ENCODE measurements at regions not wholly inside any gene's neighbourhood (a gene's known extent, or its start where the extent isn't known, plus 50 kb on each side); places are given as distances from the start of the nearest gene placed in this dataset.
"Not testable (repeated sequence)": the region's sequence is repeated elsewhere in the genome, so short reads cannot be mapped to it uniquely, and the experiment has no call there.

GRCh38 chr7:106534271-106534846 is 126.6 kb downstream of the CCDC71L start:
- no peaks in the 10 kb centered on the region for H3K4me1 ChIP-seq (ENCODE audit: control insufficient read depth in 2 of 3, insufficient read depth in 2 of 3, low read depth in 1 of 3, low read length in 3 of 3)
- TF ChIP-seq CTCF (IDR thresholded peaks at IDR 0.05; ENCODE audit: borderline replicate concordance, extremely low read depth, insufficient read depth): no peak
- H3K9me3 ChIP-seq (ENCODE audit: control insufficient read depth in 2 of 3, insufficient read depth in 1 of 3, low read length in 3 of 3): no peaks in the 10 kb centered on the region
- no peak for DNase-seq
- intact Hi-C loops (cut with DNase I): no loop called here
- H3K36me3 ChIP-seq (ENCODE audit: control insufficient read depth in 2 of 3, insufficient read depth in 3 of 3, low read length in 3 of 3): no peaks in the 10 kb centered on the region
- no peak for FAIRE-seq
- H3K4me3 ChIP-seq (ENCODE audit: low read length in 3 of 3): no peak overlapping the region
- H3K27me3 ChIP-seq (ENCODE audit: control insufficient read depth, insufficient read depth, low read length): no peaks in the 10 kb centered on the region
- H3K27ac ChIP-seq (ENCODE audit: low read depth in 2 of 2, low read length in 2 of 2): no peak overlapping the region
- no peak overlapping the region for H3K9ac ChIP-seq (ENCODE audit: low read length in 3 of 3)

GRCh38 chr7:106530183-106530582 is 130.8 kb downstream of the CCDC71L start:
- not testable (repeated sequence) for FAIRE-seq; H3K27me3 ChIP-seq (ENCODE audit: control insufficient read depth, insufficient read depth, low read length)

GRCh38 chr7:106526617-106527016 is 134.3 kb downstream of the CCDC71L start:
- H3K36me3 ChIP-seq (ENCODE audit: control insufficient read depth in 2 of 3, insufficient read depth in 3 of 3, low read length in 3 of 3); H3K27me3 ChIP-seq (ENCODE audit: control insufficient read depth, insufficient read depth, low read length); H3K9ac ChIP-seq (ENCODE audit: low read length in 3 of 3); FAIRE-seq; H3K4me1 ChIP-seq (ENCODE audit: control insufficient read depth in 2 of 3, insufficient read depth in 2 of 3, low read depth in 1 of 3, low read length in 3 of 3); H3K4me3 ChIP-seq (ENCODE audit: low read length in 3 of 3); H3K27ac ChIP-seq (ENCODE audit: low read depth in 2 of 2, low read length in 2 of 2); H3K9me3 ChIP-seq (ENCODE audit: control insufficient read depth in 2 of 3, insufficient read depth in 1 of 3, low read length in 3 of 3); DNase-seq; intact Hi-C loops (cut with DNase I): not testable (repeated sequence)

More at GRCh38 chr7:106530183-106530582, 130.8 kb downstream of the CCDC71L start:
- H3K4me1 ChIP-seq (ENCODE audit: control insufficient read depth in 2 of 3, insufficient read depth in 2 of 3, low read depth in 1 of 3, low read length in 3 of 3); H3K9ac ChIP-seq (ENCODE audit: low read length in 3 of 3); H3K27ac ChIP-seq (ENCODE audit: low read depth in 2 of 2, low read length in 2 of 2); H3K9me3 ChIP-seq (ENCODE audit: control insufficient read depth in 2 of 3, insufficient read depth in 1 of 3, low read length in 3 of 3); DNase-seq; H3K4me3 ChIP-seq (ENCODE audit: low read length in 3 of 3); intact Hi-C loops (cut with DNase I); H3K36me3 ChIP-seq (ENCODE audit: control insufficient read depth in 2 of 3, insufficient read depth in 3 of 3, low read length in 3 of 3): not testable (repeated sequence)

GRCh38 chr7:106524690-106525059 is 136.3 kb downstream of the CCDC71L start:
- no peaks in the 10 kb centered on the region for H3K27me3 ChIP-seq (ENCODE audit: control insufficient read depth, insufficient read depth, low read length)
- TF ChIP-seq CTCF (IDR thresholded peaks at IDR 0.05; ENCODE audit: borderline replicate concordance, extremely low read depth, insufficient read depth): no peak
- no peak overlapping the region for H3K27ac ChIP-seq (ENCODE audit: low read depth in 2 of 2, low read length in 2 of 2)
- no peaks in the 10 kb centered on the region for H3K36me3 ChIP-seq (ENCODE audit: control insufficient read depth in 2 of 3, insufficient read depth in 3 of 3, low read length in 3 of 3)
- FAIRE-seq: no peak
- H3K9me3 ChIP-seq (ENCODE audit: control insufficient read depth in 2 of 3, insufficient read depth in 1 of 3, low read length in 3 of 3): no peaks in the 10 kb centered on the region
- H3K4me1 ChIP-seq (ENCODE audit: control insufficient read depth in 2 of 3, insufficient read depth in 2 of 3, low read depth in 1 of 3, low read length in 3 of 3): no peaks in the 10 kb centered on the region
- H3K4me3 ChIP-seq (ENCODE audit: low read length in 3 of 3): no peak overlapping the region
- intact Hi-C loops (cut with DNase I): no loop called here
- H3K9ac ChIP-seq (ENCODE audit: low read length in 3 of 3): no peak overlapping the region
- no peak for DNase-seq
